ENCODE measurements at regions not wholly inside any gene's neighbourhood (a gene's known extent, or its start where the extent isn't known, plus 50 kb on each side); places are given as distances from the start of the nearest gene placed in this dataset.

DNA sequence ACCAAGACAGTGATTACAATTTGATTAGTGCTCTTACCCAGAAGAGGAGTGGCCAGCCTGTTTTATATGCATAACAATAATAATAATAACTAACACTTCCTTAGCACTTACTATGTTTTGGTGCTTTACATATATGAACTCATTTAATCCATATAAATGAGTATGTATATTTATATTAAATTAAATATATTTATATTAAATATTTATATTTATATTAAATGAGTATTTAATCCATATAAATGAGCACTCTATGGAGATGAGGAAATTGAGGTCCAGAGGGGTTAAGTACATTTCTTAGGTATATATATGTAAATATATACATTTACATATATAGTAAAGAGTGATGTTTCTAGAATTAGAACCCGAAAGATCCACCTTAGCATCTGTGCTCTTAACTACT lies 673.9 kb upstream of the ACVR2A start:
- Histone ChIP-seq H3K27ac (replicated peaks) (no peak overlapping the region), H3K27me3 (ENCODE audit: insufficient read depth, poor library complexity, severe bottlenecking) (no peaks in the 10 kb centered on the region), H3K4me3 (replicated peaks; ENCODE audit: insufficient read depth, low read length) (no peak overlapping the region)
- no peak for DNase-seq (ENCODE audit: low read depth in 1 of 2, low spot score in 1 of 2)
- TF ChIP-seq, protein P1, sequence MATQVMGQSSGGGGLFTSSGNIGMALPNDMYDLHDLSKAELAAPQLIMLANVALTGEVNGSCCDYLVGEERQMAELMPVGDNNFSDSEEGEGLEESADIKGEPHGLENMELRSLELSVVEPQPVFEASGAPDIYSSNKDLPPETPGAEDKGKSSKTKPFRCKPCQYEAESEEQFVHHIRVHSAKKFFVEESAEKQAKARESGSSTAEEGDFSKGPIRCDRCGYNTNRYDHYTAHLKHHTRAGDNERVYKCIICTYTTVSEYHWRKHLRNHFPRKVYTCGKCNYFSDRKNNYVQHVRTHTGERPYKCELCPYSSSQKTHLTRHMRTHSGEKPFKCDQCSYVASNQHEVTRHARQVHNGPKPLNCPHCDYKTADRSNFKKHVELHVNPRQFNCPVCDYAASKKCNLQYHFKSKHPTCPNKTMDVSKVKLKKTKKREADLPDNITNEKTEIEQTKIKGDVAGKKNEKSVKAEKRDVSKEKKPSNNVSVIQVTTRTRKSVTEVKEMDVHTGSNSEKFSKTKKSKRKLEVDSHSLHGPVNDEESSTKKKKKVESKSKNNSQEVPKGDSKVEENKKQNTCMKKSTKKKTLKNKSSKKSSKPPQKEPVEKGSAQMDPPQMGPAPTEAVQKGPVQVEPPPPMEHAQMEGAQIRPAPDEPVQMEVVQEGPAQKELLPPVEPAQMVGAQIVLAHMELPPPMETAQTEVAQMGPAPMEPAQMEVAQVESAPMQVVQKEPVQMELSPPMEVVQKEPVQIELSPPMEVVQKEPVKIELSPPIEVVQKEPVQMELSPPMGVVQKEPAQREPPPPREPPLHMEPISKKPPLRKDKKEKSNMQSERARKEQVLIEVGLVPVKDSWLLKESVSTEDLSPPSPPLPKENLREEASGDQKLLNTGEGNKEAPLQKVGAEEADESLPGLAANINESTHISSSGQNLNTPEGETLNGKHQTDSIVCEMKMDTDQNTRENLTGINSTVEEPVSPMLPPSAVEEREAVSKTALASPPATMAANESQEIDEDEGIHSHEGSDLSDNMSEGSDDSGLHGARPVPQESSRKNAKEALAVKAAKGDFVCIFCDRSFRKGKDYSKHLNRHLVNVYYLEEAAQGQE (IDR thresholded peaks at IDR 0.05; ENCODE audit: insufficient replicate concordance, low read depth) = no peak
- TF ChIP-seq SPI1 (IDR thresholded peaks at IDR 0.05; ENCODE audit: borderline replicate concordance, low read depth) (no peak), POLR2AphosphoS5 (IDR thresholded peaks at IDR 0.05; ENCODE audit: low read depth) (no peak), GABPA (IDR thresholded peaks at IDR 0.05; ENCODE audit: low read depth) (no peak)
- TF ChIP-seq, protein P2, sequence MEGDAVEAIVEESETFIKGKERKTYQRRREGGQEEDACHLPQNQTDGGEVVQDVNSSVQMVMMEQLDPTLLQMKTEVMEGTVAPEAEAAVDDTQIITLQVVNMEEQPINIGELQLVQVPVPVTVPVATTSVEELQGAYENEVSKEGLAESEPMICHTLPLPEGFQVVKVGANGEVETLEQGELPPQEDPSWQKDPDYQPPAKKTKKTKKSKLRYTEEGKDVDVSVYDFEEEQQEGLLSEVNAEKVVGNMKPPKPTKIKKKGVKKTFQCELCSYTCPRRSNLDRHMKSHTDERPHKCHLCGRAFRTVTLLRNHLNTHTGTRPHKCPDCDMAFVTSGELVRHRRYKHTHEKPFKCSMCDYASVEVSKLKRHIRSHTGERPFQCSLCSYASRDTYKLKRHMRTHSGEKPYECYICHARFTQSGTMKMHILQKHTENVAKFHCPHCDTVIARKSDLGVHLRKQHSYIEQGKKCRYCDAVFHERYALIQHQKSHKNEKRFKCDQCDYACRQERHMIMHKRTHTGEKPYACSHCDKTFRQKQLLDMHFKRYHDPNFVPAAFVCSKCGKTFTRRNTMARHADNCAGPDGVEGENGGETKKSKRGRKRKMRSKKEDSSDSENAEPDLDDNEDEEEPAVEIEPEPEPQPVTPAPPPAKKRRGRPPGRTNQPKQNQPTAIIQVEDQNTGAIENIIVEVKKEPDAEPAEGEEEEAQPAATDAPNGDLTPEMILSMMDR (IDR thresholded peaks at IDR 0.05; ENCODE audit: insufficient read depth, low read length) = no peak

DNA sequence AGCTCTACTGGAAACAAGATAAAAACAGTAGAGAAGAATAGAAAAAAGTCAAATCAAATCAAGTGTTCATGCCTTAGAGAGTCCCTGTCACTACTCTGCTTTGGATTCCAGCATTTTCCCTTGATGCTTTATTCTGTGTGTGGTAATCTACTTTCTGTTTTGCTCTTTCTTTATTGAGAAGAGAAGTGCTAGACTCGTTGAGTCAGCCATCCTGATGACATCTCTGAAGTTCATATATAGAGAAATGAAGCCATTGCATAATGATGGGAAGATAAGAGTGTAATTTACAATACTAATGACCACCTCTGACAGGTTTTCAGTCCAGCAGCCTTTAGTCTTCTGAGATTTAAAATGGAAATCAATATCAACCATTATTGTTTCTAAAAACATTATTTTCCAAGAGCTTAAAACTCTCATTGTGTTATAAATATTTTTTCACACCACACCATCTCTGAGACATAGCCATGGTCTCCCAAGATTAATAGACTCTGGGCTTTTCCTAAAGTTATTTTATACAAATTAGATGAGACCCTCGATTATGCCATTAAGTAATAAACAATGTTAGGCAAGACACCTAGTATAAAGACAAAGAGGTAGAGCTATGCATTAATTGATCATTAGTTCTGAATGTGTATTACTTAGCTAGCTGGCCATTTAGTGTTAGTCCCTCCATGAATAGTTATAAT lies 679.0 kb upstream of the ACVR2A start:
- Histone ChIP-seq H3K4me3 (replicated peaks; ENCODE audit: insufficient read depth, low read length) (no peak overlapping the region), H3K27ac (replicated peaks) (no peak overlapping the region), H3K27me3 (ENCODE audit: insufficient read depth, poor library complexity, severe bottlenecking) (no peaks in the 10 kb centered on the region)
- DNase-seq (ENCODE audit: low read depth in 1 of 2, low spot score in 1 of 2) = no peak
- TF ChIP-seq POLR2AphosphoS5 (IDR thresholded peaks at IDR 0.05; ENCODE audit: low read depth) (no peak), SPI1 (IDR thresholded peaks at IDR 0.05; ENCODE audit: borderline replicate concordance, low read depth) (no peak), GABPA (IDR thresholded peaks at IDR 0.05; ENCODE audit: low read depth) (no peak)
- TF ChIP-seq, protein P2 (IDR thresholded peaks at IDR 0.05; ENCODE audit: insufficient read depth, low read length) = no peak
- TF ChIP-seq, protein P1 (IDR thresholded peaks at IDR 0.05; ENCODE audit: insufficient replicate concordance, low read depth) = no peak

DNA sequence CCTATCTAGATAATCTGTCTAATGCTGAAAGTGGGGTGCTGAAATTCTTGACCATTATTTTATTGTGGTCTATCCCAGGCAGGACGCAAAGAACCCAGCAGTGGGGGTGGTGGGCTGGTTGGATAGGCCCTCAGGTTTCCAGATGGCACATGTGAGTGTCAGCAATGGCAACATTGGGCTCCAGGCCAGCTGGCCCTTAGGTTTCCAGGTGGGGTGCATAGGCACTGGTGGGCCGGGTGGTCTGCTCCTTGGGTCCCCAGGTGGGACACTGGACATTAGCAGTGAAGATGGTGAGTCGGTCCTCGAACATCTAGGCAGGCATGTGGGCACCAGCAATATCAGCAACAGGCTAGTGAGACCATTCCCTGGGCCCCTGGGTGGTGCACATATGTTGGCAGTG lies 680.3 kb upstream of the ACVR2A start:
- no peak for DNase-seq (ENCODE audit: low read depth in 1 of 2, low spot score in 1 of 2)
- no peaks in the 10 kb centered on the region for H3K27me3 ChIP-seq (ENCODE audit: insufficient read depth, poor library complexity, severe bottlenecking)
- H3K4me3 ChIP-seq (replicated peaks; ENCODE audit: insufficient read depth, low read length) = no peak overlapping the region
- no peak overlapping the region for H3K27ac ChIP-seq (replicated peaks)
- TF ChIP-seq, protein P2 (IDR thresholded peaks at IDR 0.05; ENCODE audit: insufficient read depth, low read length) = no peak
- TF ChIP-seq POLR2AphosphoS5 (IDR thresholded peaks at IDR 0.05; ENCODE audit: low read depth) = no peak
- TF ChIP-seq, protein P1 (IDR thresholded peaks at IDR 0.05; ENCODE audit: insufficient replicate concordance, low read depth) = no peak

Data from HL-60 (cell line).